Upper lobe of right lung (tissue), 1 donor: ENCODE measurements at regions not wholly inside any gene's neighbourhood (a gene's known extent, or its start where the extent isn't known, plus 50 kb on each side); places are given as distances from the start of the nearest gene placed in this dataset.

Source experiments
- ATAC-seq: fragments of 200-7000 bp; cut with Tn5 transposase; one replicate; pipeline ENCODE4 v1.9.1; 2020; ENCODE audit warnings: mild to moderate bottlenecking, moderate library complexity
- DNase-seq: peaks from one replicate; pipeline ENCODE4 v3.0.0-alpha.2; 2020
- H3K27ac ChIP-seq: fragments of 200-600 bp; one replicate; pipeline ENCODE4 v1.8.0; 2022
- H3K27me3 ChIP-seq: fragments of 200-600 bp; one replicate; pipeline ENCODE4 v1.8.0; 2022; ENCODE audit warnings: mild to moderate bottlenecking
- H3K36me3 ChIP-seq: fragments of 200-600 bp; one replicate; pipeline ENCODE4 v1.8.0; 2022
- H3K4me1 ChIP-seq: fragments of 200-600 bp; one replicate; pipeline ENCODE4 v1.8.0; 2022
- H3K4me3 ChIP-seq: fragments of 200-600 bp; one replicate; pipeline ENCODE4 v1.8.0; 2022; ENCODE audit warnings: mild to moderate bottlenecking
- H3K9me3 ChIP-seq: fragments of 200-600 bp; one replicate; pipeline ENCODE4 v1.8.0; 2022
- CTCF ChIP-seq: fragments of 200-600 bp; IDR thresholded peaks from one replicate; pipeline ENCODE4 v1.8.0; 2022; ENCODE audit warnings: antibody characterized with exemption
- intact Hi-C: fragments of 100-400 bp; cut with DNase I; formaldehyde crosslinking; loops from one replicate; pipeline ENCODE4 v1.11.0; 2022
- donor health status: DM: no; HTN: yes; CAD: no; lungs with severe emphysema.

GRCh38 chr21:31456201-31456600 lies 112.1 kb upstream of the TIAM1 start:
- DNase-seq: no peak
- intact Hi-C loops: no loop called here

GRCh38 chr21:31455506-31455905 lies 111.4 kb upstream of the TIAM1 start:
- no peak for DNase-seq
- Histone ChIP-seq H3K27ac (no peak overlapping the region), H3K9me3 (no peaks in the 10 kb centered on the region), H3K27me3 (no peaks in the 10 kb centered on the region), H3K4me1 (no peaks in the 10 kb centered on the region), H3K36me3 (no peaks in the 10 kb centered on the region), H3K4me3 (no peak overlapping the region)
- ATAC-seq: no peak
- intact Hi-C loops: no loop called here
- no peak for TF ChIP-seq CTCF

More at GRCh38 chr21:31456201-31456600, 112.1 kb upstream of the TIAM1 start:
- Histone ChIP-seq H3K4me1 (no peaks in the 10 kb centered on the region), H3K4me3 (no peak overlapping the region), H3K36me3 (no peaks in the 10 kb centered on the region), H3K27ac (no peak overlapping the region), H3K9me3 (no peaks in the 10 kb centered on the region), H3K27me3 (no peaks in the 10 kb centered on the region)
- no peak for TF ChIP-seq CTCF
- ATAC-seq: no peak

GRCh38 chr21:31450980-31451379 lies 106.9 kb upstream of the TIAM1 start:
- Histone ChIP-seq H3K4me3 (no peak overlapping the region), H3K4me1 (no peaks in the 10 kb centered on the region), H3K36me3 (no peaks in the 10 kb centered on the region), H3K27ac (no peak overlapping the region), H3K27me3 (no peaks in the 10 kb centered on the region), H3K9me3 (no peaks in the 10 kb centered on the region)
- intact Hi-C loops: no loop called here
- DNase-seq (no peak), ATAC-seq (no peak)
- TF ChIP-seq CTCF: no peak

- TF ChIP-seq CTCF: no peak
- no peak for DNase-seq
- Histone ChIP-seq H3K27ac (no peak overlapping the region), H3K4me1 (no peaks in the 10 kb centered on the region), H3K27me3 (no peaks in the 10 kb centered on the region), H3K9me3 (no peaks in the 10 kb centered on the region), H3K4me3 (no peak overlapping the region), H3K36me3 (no peaks in the 10 kb centered on the region)
- intact Hi-C loops: no loop called here
- no peak for ATAC-seq
Measured at GRCh38 chr21:31449921-31450535, 106.0 kb upstream of the TIAM1 start.

- no peaks in the 10 kb centered on the region for H3K27me3 ChIP-seq
- H3K4me3 ChIP-seq: no peak overlapping the region
- H3K9me3 ChIP-seq: no peaks in the 10 kb centered on the region
- DNase-seq (no peak), ATAC-seq (peak; percentile 54)
- no peaks in the 10 kb centered on the region for H3K36me3 ChIP-seq
- no peak for TF ChIP-seq CTCF
- peaks cover 9% of the 10 kb centered on the region for H3K4me1 ChIP-seq
- H3K27ac ChIP-seq: no peak overlapping the region
- intact Hi-C loops: no loop called here
Measured at GRCh38 chr21:31448496-31448895, 104.4 kb upstream of the TIAM1 start.

GRCh38 chr21:31447505-31447904 lies 103.4 kb upstream of the TIAM1 start:
- intact Hi-C loops: no loop called here
- no peaks in the 10 kb centered on the region for H3K9me3 ChIP-seq
- H3K4me1 ChIP-seq: peaks cover 9% of the 10 kb centered on the region
- H3K27ac ChIP-seq: no peak overlapping the region
- H3K4me3 ChIP-seq: no peak overlapping the region
- ATAC-seq: no peak
- no peak for TF ChIP-seq CTCF
- no peaks in the 10 kb centered on the region for H3K36me3 ChIP-seq
- DNase-seq: no peak
- H3K27me3 ChIP-seq: no peaks in the 10 kb centered on the region
